HCT116 (cell line): ENCODE measurements at regions not wholly inside any gene's neighbourhood (a gene's known extent, or its start where the extent isn't known, plus 50 kb on each side); places are given as distances from the start of the nearest gene placed in this dataset.

Experiments used
- EZH2 ChIP-seq: fragments of 200-600 bp; sonication (generic); IDR thresholded peaks from 2 replicates; pipeline ENCODE4 v1.6.1; 2017; ENCODE audit warnings: antibody characterized with exemption, mixed run types
- JUND ChIP-seq: IDR thresholded peaks from 2 replicates; pipeline ENCODE4 v1.6.1; 2012
- POLR2A ChIP-seq: IDR thresholded peaks from 2 replicates; pipeline ENCODE4 v1.7.0; 2011; ENCODE audit warnings: borderline replicate concordance; ENCODE audit not compliant: insufficient read depth, insufficient read length; ENCODE audit errors: extremely low read depth
- SIN3A ChIP-seq: IDR thresholded peaks from 2 replicates; pipeline ENCODE4 v1.6.1; 2012; ENCODE audit warnings: low read depth
- YY1 ChIP-seq: IDR thresholded peaks from 2 replicates; pipeline ENCODE4 v1.6.1; 2011; ENCODE audit warnings: low read length, low read depth, moderate library complexity, mild to moderate bottlenecking; ENCODE audit not compliant: insufficient replicate concordance; ENCODE audit errors: extremely low read depth
- ZFX ChIP-seq: fragments of 450-650 bp; IDR thresholded peaks from 2 replicates; pipeline ENCODE4 v1.6.1; 2017
- ZNF274 ChIP-seq: fragments of 200-500 bp; sonication (Bioruptor generic); IDR thresholded peaks from 2 replicates; pipeline ENCODE4 v1.6.1; 2014; ENCODE audit warnings: mild to moderate bottlenecking, low read depth, low read length, inconsistent platforms
- TF ChIP-seq, protein P1 (sequence below), 3 experiments: fragments of 200-600 bp in 1 of 3; sonication (generic) in 1 of 3; IDR thresholded peaks in 2 of 3; conservative IDR thresholded peaks in 1 of 3; 2 replicates each; pipeline ENCODE4 v1.5.1; 2012 to 2017; ENCODE audit warnings: low read depth in 2 of 3, low read length in 2 of 3, antibody characterized with exemption in 1 of 3, borderline replicate concordance in 1 of 3, control low read depth in 1 of 3, mild to moderate bottlenecking in 1 of 3, mixed read lengths in 1 of 3, mixed run types in 1 of 3, moderate library complexity in 1 of 3; ENCODE audit not compliant: insufficient read depth in 1 of 3
- TF ChIP-seq, protein P2 (sequence below): IDR thresholded peaks from 2 replicates; pipeline ENCODE4 v1.6.1; 2012

DNA sequence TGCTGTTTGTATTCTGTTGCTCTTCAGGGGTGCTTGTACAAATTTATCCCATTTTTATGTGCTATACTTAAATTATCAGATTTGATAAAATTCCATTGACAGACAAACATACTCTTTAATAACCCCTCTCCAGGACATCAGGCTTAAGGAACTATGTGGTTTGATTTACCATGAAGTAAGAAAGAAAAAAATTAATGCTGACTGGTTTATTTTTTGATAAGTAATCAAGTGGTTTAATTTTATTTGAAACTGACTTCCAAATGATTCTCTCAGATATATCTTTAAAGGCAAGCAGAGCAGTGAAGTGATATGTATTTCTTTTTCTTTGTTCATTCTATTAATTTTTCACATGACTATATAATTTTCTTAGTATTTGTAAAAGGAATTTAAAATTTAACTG lies 1168.1 kb downstream of the OLFM4 start:
- TF ChIP-seq ZNF274, result no peak
- TF ChIP-seq, protein P1, sequence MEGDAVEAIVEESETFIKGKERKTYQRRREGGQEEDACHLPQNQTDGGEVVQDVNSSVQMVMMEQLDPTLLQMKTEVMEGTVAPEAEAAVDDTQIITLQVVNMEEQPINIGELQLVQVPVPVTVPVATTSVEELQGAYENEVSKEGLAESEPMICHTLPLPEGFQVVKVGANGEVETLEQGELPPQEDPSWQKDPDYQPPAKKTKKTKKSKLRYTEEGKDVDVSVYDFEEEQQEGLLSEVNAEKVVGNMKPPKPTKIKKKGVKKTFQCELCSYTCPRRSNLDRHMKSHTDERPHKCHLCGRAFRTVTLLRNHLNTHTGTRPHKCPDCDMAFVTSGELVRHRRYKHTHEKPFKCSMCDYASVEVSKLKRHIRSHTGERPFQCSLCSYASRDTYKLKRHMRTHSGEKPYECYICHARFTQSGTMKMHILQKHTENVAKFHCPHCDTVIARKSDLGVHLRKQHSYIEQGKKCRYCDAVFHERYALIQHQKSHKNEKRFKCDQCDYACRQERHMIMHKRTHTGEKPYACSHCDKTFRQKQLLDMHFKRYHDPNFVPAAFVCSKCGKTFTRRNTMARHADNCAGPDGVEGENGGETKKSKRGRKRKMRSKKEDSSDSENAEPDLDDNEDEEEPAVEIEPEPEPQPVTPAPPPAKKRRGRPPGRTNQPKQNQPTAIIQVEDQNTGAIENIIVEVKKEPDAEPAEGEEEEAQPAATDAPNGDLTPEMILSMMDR (IDR thresholded peaks at IDR 0.05 in 2 of 3, conservative IDR thresholded peaks at IDR 0.05 in 1 of 3; ENCODE audit: borderline replicate concordance in 1 of 3, insufficient read depth in 1 of 3, low read depth in 2 of 3, low read length in 2 of 3), result no peak
- no peak for TF ChIP-seq POLR2A
- no peak for TF ChIP-seq SIN3A
- TF ChIP-seq ZFX, result no peak
- TF ChIP-seq, protein P2, sequence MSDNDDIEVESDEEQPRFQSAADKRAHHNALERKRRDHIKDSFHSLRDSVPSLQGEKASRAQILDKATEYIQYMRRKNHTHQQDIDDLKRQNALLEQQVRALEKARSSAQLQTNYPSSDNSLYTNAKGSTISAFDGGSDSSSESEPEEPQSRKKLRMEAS, result no peak
- TF ChIP-seq JUND, result no peak
- TF ChIP-seq EZH2, result no peak
- no peak for TF ChIP-seq YY1
